ENCODE measurements at regions not wholly inside any gene's neighbourhood (a gene's known extent, or its start where the extent isn't known, plus 50 kb on each side); places are given as distances from the start of the nearest gene placed in this dataset.

GRCh38 chr19:30667746-30668145, 295.6 kb downstream of the ZNF536 start:
- no peaks in the 10 kb centered on the region for H3K9me3 Mint-ChIP-seq
- no peaks in the 10 kb centered on the region for H3K4me1 Mint-ChIP-seq
- H3K36me3 Mint-ChIP-seq = no peaks in the 10 kb centered on the region
- DNase-seq = no peak
- H3K27me3 Mint-ChIP-seq = peaks cover 11 to 49% (median 16%) of the 10 kb centered on the region in 3 donors
- H3K27ac Mint-ChIP-seq = no peak overlapping the region
- no peak overlapping the region for H3K4me3 Mint-ChIP-seq
- ATAC-seq (ENCODE audit: low read depth in 2 of 2) = no peak

- H3K4me3 Mint-ChIP-seq = no peak overlapping the region
- H3K4me1 Mint-ChIP-seq = no peaks in the 10 kb centered on the region
- DNase-seq (no peak), ATAC-seq (ENCODE audit: low read depth in 2 of 2) (no peak)
- H3K27ac Mint-ChIP-seq = no peak overlapping the region
- H3K9me3 Mint-ChIP-seq = no peaks in the 10 kb centered on the region
- H3K27me3 Mint-ChIP-seq = peaks cover 15 to 49% (median 16%) of the 10 kb centered on the region in 3 donors
- no peaks in the 10 kb centered on the region for H3K36me3 Mint-ChIP-seq
Measured at GRCh38 chr19:30667227-30667626, 295.0 kb downstream of the ZNF536 start.

DNA sequence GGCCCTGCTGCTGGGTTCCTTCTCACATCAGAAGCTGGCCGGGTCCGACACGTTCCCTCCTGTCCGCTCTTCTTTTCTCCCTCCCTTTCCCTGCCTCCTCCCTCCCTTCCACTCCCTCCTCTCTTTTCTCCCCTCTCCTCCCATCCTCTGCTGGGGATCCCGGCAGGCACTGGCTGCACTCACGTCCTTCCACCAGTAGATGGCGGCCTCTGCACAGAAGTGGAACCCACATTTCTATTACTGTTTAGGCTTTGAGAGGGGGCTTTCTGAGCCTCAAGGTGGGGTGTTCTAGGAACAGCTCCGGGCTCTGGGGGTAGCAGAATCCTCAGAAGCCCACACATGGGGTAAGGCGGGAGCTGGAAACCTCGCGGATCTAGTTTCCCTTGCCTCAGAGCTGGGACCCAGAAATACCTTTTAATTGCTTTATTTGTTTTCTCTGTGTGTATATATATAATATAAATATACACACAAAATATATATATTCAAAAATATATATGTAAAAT, 294.2 kb downstream of the ZNF536 start:
- Mint-ChIP-seq H3K27me3 (peaks cover 15 to 49% (median 16%) of the 10 kb centered on the region in 3 donors), H3K27ac (no peak overlapping the region), H3K36me3 (no peaks in the 10 kb centered on the region), H3K4me1 (no peaks in the 10 kb centered on the region), H3K4me3 (no peak overlapping the region), H3K9me3 (no peaks in the 10 kb centered on the region)
- DNase-seq = peak; percentile 10
- no peak for ATAC-seq (ENCODE audit: low read depth in 2 of 2)

DNA sequence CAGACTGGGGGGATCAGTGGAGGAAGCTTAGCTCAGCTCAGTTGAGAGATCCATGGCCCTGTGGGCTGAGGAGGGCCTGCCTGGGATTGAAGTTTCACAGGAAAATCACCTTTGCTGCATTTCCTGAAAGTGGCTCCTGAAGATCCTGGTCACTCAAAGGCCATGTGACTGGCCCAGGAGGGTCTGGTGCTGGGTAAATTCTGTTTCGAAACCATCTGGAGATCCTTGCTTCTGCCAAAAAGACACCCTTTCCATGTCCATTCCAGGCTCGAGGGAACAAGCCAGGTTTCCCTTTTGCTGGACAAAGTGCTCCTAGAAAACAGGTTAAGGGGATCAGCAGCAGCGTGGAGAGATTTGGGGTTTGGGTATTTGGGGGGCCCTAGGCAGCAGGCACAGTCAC, 293.3 kb downstream of the ZNF536 start:
- Mint-ChIP-seq H3K27ac (no peak overlapping the region), H3K27me3 (peaks cover 8 to 40% (median 15%) of the 10 kb centered on the region in 3 donors), H3K4me3 (no peak overlapping the region), H3K9me3 (peaks cover 0 to 1% (median 0%) of the 10 kb centered on the region in 7 donors), H3K4me1 (no peaks in the 10 kb centered on the region), H3K36me3 (no peaks in the 10 kb centered on the region)
- ATAC-seq (ENCODE audit: low read depth in 2 of 2) (no peak), DNase-seq (no peak)

GRCh38 chr19:30663611-30664174, 291.5 kb downstream of the ZNF536 start:
- Mint-ChIP-seq H3K36me3 (no peaks in the 10 kb centered on the region), H3K27me3 (peaks cover 8 to 29% (median 12%) of the 10 kb centered on the region in 3 donors), H3K27ac (no peak overlapping the region), H3K4me3 (no peak overlapping the region), H3K4me1 (no peaks in the 10 kb centered on the region), H3K9me3 (peaks cover 0 to 12% (median 1%) of the 10 kb centered on the region in 7 donors)
- ATAC-seq (ENCODE audit: low read depth in 2 of 2) = no peak
- no peak for DNase-seq

GRCh38 chr19:30662211-30662861, 290.2 kb downstream of the ZNF536 start:
- Mint-ChIP-seq H3K4me3 (no peak overlapping the region), H3K27ac (no peak overlapping the region), H3K27me3 (peaks cover 8 to 24% (median 19%) of the 10 kb centered on the region in 3 donors), H3K36me3 (no peaks in the 10 kb centered on the region), H3K9me3 (peaks cover 0 to 14% (median 1%) of the 10 kb centered on the region in 7 donors), H3K4me1 (no peaks in the 10 kb centered on the region)
- DNase-seq = no peak
- no peak for ATAC-seq (ENCODE audit: low read depth in 2 of 2)

DNA sequence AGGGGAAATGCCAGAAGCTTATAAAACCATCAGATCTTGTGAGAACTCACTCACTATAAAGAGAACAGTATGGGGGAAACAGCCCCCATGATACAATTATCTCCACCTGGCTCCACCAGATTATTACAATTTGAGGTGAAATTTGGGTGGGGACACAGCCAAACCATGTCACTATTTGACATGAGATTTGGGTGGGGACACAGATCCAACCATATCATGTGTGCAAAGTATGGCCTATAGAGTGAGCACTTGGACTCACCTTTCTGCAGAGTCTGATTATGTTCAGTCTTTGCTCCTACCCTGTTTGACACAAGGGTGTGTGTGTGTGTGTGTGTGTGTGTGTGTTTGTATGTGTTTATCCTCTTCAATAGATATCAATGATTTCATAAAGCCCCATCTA, 287.5 kb downstream of the ZNF536 start:
- H3K36me3 Mint-ChIP-seq = no peaks in the 10 kb centered on the region
- peaks cover 0 to 24% (median 20%) of the 10 kb centered on the region in 3 donors for H3K27me3 Mint-ChIP-seq
- H3K4me1 Mint-ChIP-seq = no peaks in the 10 kb centered on the region
- ATAC-seq (ENCODE audit: low read depth in 2 of 2) (no peak), DNase-seq (no peak)
- no peak overlapping the region for H3K4me3 Mint-ChIP-seq
- H3K9me3 Mint-ChIP-seq = peaks cover 0 to 14% (median 1%) of the 10 kb centered on the region in 7 donors
- no peak overlapping the region for H3K27ac Mint-ChIP-seq

GRCh38 chr19:30656520-30657100, 284.4 kb downstream of the ZNF536 start:
- Mint-ChIP-seq H3K9me3 (peaks cover 0 to 14% (median 1%) of the 10 kb centered on the region in 7 donors), H3K36me3 (no peaks in the 10 kb centered on the region), H3K4me3 (no peak overlapping the region), H3K27me3 (peaks cover 0 to 15% (median 14%) of the 10 kb centered on the region in 3 donors), H3K4me1 (no peaks in the 10 kb centered on the region), H3K27ac (no peak overlapping the region)
- DNase-seq = no peak
- ATAC-seq (ENCODE audit: low read depth in 2 of 2) = no peak

DNA sequence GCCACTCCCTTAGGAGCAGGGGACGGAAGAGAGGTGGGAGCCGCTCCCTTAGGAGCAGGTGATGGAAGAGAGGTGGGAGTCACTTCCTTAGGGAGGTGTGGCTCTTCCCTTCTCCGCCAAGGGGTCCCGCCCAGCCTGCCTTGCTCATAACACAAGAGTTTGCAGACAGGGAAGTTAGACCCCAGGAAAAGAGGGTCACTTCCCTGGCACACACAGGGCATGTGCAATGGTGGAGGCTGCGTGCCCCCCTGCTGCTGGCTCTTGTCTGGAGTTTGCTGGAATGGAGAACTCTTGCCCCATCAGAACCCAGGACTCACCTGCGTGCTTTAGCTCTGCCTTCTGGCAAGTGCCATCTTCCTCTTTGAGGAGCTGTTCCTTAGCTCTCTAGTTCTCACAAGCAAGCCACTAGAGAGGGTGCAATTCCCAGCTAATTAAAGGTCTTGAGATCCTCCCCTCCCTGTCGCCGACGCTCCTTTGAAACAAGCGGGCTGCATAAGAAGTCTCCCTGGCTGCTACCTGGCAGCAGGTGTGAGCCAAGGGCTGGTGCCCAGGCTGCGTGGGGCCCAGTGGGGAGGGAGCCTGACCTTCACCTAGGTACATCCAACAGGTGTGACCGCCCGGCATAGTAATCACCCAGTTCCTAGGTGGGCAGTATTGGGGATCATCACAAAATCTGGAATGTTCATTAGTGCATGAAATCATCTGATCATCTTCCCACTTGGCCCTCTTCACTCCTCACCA, 281.6 kb downstream of the ZNF536 start:
- DNase-seq (no peak), ATAC-seq (ENCODE audit: low read depth in 2 of 2) (no peak)
- Mint-ChIP-seq H3K27me3 (peaks cover 0 to 27% (median 24%) of the 10 kb centered on the region in 3 donors), H3K4me1 (no peaks in the 10 kb centered on the region), H3K27ac (no peak overlapping the region), H3K4me3 (no peak overlapping the region), H3K9me3 (peaks cover 0 to 4% (median 0%) of the 10 kb centered on the region in 7 donors), H3K36me3 (no peaks in the 10 kb centered on the region)

- Mint-ChIP-seq H3K27me3 (peaks cover 9 to 34% (median 24%) of the 10 kb centered on the region in 3 donors), H3K9me3 (peaks cover 0 to 3% (median 0%) of the 10 kb centered on the region in 7 donors), H3K4me3 (no peak overlapping the region), H3K4me1 (no peaks in the 10 kb centered on the region), H3K27ac (peak overlapping the region in 1 of 6 donors; percentile 15), H3K36me3 (no peaks in the 10 kb centered on the region)
- ATAC-seq (ENCODE audit: low read depth in 2 of 2) (no peak), DNase-seq (no peak)
Measured at GRCh38 chr19:30652751-30653150, 280.6 kb downstream of the ZNF536 start.

GRCh38 chr19:30651691-30652090, 279.5 kb downstream of the ZNF536 start:
- Mint-ChIP-seq H3K4me3 (no peak overlapping the region), H3K36me3 (no peaks in the 10 kb centered on the region), H3K27me3 (peaks cover 18 to 41% (median 18%) of the 10 kb centered on the region in 3 donors), H3K27ac (no peak overlapping the region), H3K9me3 (peaks cover 0 to 3% (median 0%) of the 10 kb centered on the region in 7 donors), H3K4me1 (no peaks in the 10 kb centered on the region)
- no peak for DNase-seq
- ATAC-seq (ENCODE audit: low read depth in 2 of 2) = no peak

DNA sequence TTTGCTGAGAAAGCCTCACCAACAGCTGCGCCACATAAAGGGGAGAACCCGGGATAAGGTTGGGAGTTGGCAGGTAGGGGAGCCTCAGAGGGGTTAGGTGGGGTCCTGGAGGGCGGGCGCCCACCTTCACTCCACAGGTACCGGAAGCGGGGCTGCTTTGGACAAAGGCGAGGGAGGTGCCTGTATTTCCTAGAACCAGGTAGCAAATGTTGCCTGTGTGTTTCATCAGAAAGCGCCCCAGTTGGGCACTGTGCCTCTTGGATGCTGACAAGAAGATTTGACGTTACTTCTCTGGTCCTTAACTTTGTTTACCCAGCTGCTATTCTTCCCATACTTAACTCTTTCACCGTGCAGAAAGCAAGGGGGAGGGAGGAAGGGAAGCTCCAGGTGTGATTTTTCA, 278.9 kb downstream of the ZNF536 start:
- no peaks in the 10 kb centered on the region for H3K36me3 Mint-ChIP-seq
- ATAC-seq (ENCODE audit: low read depth in 2 of 2) = no peak
- DNase-seq = no peak
- peaks cover 0 to 3% (median 0%) of the 10 kb centered on the region in 7 donors for H3K9me3 Mint-ChIP-seq
- no peak overlapping the region for H3K27ac Mint-ChIP-seq
- H3K4me1 Mint-ChIP-seq = no peaks in the 10 kb centered on the region
- no peak overlapping the region for H3K4me3 Mint-ChIP-seq
- peaks cover 18 to 36% (median 23%) of the 10 kb centered on the region in 3 donors for H3K27me3 Mint-ChIP-seq

DNA sequence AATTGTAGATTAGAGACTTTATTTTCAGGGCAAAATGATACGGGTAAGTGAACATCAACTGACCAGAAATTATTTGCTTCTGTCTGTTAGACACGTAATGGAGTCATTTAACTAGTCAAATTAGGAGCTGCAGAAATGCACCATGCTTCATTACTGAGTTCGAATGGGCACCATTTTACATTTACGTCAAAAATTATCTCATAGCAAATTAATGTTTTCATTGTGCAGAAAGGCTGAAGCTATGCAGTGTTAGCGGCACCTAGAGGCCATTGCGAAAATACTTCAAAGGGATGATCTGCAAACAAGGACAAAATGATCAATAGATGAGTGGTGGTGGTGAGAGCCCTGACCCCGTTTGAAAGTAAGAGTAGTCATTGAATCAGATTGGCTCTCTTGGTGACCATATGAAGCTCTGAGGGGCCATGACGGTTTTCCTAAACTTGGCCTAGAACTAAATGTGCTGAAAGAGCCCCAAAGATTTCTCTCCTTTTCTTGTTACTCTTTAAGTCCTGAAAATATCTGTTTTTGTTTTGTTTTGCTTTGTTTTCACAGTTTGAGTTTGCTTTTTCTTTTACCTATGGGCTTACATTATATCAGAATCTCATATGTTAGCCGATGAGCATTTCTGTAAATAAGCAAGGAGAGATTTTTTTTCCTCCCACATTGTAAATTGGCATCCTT, 277.9 kb downstream of the ZNF536 start:
- Mint-ChIP-seq H3K27ac (peak overlapping the region in 1 of 6 donors; percentile 15), H3K27me3 (peaks cover 18 to 33% (median 23%) of the 10 kb centered on the region in 3 donors), H3K4me1 (no peaks in the 10 kb centered on the region), H3K9me3 (peaks cover 0 to 3% (median 0%) of the 10 kb centered on the region in 7 donors), H3K4me3 (no peak overlapping the region), H3K36me3 (no peaks in the 10 kb centered on the region)
- no peak for ATAC-seq (ENCODE audit: low read depth in 2 of 2)
- no peak for DNase-seq

Data from naive B cell (primary cell).